AG09309 (cell line): ENCODE measurements at regions not wholly inside any gene's neighbourhood (a gene's known extent, or its start where the extent isn't known, plus 50 kb on each side); places are given as distances from the start of the nearest gene placed in this dataset.
"Not testable (repeated sequence)": the region's sequence is repeated elsewhere in the genome, so short reads cannot be mapped to it uniquely, and the experiment has no call there.

Experiments
- DNase-seq: peaks from one replicate; pipeline ENCODE4 v3.0.0-alpha.2; 2010; ENCODE audit warnings: low read depth
- H3K4me3 ChIP-seq: 2 replicates; pipeline ENCODE4 v1.5.1; 2011; ENCODE audit warnings: mild to moderate bottlenecking, low read depth, low read length, moderate library complexity; ENCODE audit not compliant: control insufficient read depth
- TF ChIP-seq, protein P1 (sequence below): IDR thresholded peaks from 2 replicates; pipeline ENCODE4 v1.5.1; 2011; ENCODE audit warnings: mild to moderate bottlenecking, low read depth, low read length, inconsistent platforms; ENCODE audit not compliant: insufficient read depth, control insufficient read depth; ENCODE audit errors: missing control alignments

DNA sequence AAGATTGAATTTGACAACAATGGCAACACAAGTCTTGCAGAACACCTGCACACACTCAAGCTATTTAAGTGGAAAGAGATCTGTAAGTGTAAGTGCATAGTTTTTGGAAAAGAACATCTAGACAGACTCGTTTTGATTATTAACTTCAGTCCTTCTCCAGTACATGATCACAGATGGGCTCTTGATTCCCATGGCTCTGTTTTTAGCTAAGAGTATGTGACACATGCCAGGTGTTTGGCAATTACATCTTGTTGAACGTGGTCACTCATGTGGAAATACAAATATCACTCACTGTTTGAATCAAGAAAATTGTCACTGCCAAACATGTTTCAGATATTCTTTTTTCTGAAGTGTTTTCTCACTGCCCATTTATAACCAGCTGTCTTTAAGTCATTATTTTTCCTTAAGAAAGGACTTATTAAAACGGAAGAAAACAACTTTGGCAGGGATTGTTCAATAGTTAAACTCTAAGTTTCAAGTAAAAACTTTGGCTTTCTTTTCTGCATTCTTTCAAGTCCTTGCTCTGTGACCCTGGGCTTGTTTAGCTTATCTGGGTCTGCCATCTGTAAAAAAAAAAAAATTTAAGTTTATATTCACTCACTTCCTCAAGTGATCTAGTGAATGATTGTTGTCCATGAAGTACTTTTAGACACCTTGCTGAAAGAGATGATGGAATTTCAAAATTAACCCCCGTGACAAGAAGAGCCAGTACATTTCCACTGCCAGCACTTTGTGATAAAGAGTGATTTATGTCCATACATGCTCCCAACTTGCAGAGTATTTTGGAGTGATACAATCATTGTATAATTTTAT, 125.4 kb downstream of the ATXN3L start:
- no peak for DNase-seq
- TF ChIP-seq, protein P1, sequence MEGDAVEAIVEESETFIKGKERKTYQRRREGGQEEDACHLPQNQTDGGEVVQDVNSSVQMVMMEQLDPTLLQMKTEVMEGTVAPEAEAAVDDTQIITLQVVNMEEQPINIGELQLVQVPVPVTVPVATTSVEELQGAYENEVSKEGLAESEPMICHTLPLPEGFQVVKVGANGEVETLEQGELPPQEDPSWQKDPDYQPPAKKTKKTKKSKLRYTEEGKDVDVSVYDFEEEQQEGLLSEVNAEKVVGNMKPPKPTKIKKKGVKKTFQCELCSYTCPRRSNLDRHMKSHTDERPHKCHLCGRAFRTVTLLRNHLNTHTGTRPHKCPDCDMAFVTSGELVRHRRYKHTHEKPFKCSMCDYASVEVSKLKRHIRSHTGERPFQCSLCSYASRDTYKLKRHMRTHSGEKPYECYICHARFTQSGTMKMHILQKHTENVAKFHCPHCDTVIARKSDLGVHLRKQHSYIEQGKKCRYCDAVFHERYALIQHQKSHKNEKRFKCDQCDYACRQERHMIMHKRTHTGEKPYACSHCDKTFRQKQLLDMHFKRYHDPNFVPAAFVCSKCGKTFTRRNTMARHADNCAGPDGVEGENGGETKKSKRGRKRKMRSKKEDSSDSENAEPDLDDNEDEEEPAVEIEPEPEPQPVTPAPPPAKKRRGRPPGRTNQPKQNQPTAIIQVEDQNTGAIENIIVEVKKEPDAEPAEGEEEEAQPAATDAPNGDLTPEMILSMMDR: no peak
- no peak overlapping the region for H3K4me3 ChIP-seq

DNA sequence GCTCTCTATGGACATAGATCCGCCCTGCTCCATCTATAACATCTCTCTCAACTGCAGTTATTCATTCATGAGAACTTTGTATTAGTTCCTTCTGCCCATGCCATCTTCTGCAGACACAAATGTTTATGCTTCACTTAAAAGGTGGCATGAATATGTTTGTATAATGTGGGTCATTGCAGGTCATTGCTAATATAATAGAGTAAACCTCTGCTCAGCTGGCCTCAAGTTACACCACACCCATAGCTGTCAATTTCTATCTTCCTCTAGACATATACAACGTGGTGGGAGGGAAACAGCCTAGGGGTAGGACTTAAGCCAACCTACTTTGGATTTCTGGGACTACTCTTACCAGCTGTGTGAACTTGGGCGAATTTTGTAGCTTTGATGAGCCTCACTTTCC, 129.8 kb downstream of the ATXN3L start:
- TF ChIP-seq, protein P1: no peak
- DNase-seq: no peak
- H3K4me3 ChIP-seq: no peak overlapping the region

DNA sequence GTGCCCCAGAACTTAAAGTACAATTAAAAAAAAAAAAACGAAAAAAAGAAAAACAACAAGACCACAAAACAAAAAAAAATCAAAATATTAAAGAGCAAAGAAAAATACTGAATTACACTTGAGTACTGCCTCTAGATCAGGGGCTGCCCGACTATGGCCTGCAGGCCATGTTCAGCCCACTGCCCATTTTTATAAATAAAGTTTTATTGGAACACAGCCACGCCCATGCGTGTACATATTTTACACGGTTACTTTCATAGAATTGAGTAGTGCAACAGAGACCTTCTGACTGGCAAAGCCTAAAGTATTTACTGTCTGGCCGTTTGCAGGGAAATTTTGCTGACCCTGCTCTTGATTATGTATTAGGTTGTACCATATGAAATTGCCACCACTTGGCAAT, 130.5 kb downstream of the ATXN3L start:
- TF ChIP-seq, protein P1: no peak
- no peak overlapping the region for H3K4me3 ChIP-seq
- no peak for DNase-seq

DNA sequence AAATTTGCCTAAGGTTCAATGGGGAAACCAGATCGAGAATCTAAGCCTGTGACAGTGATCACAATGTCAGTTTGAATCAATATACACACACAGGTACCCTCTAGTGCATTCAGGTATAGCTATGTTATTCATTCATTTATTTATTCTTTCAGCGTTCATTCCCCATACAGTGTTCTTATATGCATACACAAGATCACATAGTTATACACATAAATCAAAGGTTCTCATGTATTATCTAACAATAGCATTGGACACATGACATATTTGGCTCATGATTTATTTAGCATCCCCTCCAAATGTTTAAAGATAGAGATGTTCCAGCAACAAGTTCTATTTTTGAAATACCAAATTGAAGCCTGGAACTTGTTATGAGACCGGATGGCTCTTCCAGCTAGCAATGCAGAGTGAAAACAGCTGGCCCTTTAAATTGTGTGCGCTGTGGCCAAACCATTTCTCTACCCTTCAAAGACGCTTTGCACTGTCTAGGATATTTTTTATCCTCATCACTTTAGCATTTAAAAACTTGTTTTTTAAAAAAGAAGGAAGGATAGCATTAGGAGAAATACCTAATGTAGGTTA, 131.0 kb downstream of the ATXN3L start:
- no peak overlapping the region for H3K4me3 ChIP-seq
- TF ChIP-seq, protein P1: no peak
- DNase-seq: no peak

DNA sequence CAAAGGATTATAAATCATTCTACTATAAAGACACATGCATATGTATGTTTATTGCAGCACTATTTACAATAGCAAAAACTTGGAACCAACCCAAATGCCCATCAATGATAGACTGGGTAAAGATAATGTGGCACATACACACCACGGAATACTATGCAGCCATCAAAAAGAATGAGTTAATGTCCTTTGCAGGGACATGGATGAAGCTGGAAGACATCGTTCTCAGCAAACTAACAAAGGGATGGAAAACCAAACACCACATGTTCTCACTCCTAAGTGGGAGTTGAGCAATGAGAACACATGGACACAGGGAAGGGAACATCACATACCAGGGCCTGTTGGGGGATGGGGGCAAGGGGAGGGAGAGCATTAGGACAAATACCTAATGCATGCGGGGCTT, 133.2 kb downstream of the ATXN3L start:
- H3K4me3 ChIP-seq, DNase-seq: not testable (repeated sequence)

DNA sequence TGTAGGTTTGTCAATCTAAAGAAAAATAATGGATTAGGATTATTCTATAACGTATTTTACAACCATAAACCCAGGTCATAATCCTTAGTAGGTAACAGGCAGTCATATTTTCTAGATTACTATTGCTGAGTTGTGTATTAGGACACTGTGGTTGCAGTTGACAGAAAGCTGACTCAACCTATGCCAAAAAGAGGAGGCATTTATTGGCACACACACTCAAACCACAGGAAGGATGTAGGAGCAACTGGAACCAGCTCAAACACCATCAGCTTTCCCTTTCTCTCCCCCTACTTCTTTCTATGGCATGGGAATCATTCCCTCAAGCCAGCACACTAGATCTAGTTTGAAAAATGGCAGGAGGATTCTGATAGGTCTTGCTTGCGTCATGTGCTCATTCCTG, 136.4 kb upstream of the FAM9C start:
- peak; percentile 5 for DNase-seq
- TF ChIP-seq, protein P1: no peak
- H3K4me3 ChIP-seq: no peak overlapping the region

DNA sequence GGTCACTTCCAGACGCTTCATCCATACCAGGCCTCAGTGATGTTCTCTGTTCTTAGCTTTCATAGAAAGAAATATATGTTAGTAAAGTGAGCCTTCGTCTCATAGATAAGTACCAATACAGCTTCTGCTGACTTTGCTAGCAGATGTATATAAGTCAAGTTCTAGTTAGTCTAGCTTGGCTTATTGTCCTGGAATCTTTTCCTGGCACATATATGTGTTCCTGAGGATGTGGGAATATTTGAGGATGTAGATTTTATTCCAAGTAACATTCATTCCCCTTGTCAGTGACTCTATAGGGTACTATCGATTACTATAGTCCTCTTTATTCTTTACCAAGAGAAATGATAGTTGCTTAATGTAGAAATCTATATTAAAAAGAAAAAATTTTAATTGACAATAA, 135.2 kb upstream of the FAM9C start:
- no peak for DNase-seq
- no peak overlapping the region for H3K4me3 ChIP-seq
- TF ChIP-seq, protein P1: no peak
